ENCODE measurements at regions not wholly inside any gene's neighbourhood (a gene's known extent, or its start where the extent isn't known, plus 50 kb on each side); places are given as distances from the start of the nearest gene placed in this dataset.

- DNase-seq = no peak
Observed at GRCh38 chr4:1493540-1494287, 87.5 kb upstream of the NKX1-1 start.

DNA sequence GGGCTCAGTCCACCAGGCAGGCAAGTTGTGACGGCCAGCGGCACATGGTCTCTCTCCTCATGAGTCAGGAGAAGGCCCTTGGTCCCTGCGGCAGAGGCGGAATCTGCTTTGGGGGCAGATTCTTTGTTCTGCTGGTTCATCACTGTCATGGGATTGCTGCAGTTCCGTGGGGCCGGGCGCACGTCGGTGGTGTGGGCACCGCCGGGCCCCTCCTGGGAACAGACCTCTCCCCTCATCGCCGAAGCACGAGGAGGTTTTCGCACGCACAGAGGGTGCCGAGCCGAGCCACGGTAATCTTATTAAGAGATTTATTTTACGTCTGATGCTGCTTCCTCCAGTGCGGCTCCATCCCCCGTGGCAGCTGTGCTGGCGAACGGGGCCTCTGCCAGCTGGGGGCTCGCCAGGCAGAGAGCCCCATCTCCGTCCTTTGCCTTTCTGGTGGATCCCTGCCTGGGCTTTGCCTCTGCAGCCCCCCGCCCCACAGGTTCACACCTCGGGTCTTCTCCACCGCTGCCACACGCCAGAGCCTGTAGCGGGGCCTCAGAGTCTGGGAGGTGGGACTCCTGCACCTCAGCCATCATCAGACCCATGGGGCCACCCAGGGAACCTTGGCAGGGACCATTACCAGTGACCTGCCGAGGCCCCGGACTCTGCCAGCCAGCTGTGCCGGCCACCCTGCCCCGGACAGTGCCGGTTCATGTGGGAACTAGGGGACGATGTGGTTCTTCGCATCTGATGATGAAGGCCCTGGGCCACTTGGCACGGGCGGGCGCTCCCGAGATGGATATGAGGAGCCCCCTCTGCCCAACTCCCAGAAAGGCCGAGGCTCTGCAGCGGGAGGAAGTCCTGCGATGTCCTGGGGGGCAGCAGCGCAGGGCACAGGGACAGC, 86.7 kb upstream of the NKX1-1 start:
- no peak for DNase-seq

DNA sequence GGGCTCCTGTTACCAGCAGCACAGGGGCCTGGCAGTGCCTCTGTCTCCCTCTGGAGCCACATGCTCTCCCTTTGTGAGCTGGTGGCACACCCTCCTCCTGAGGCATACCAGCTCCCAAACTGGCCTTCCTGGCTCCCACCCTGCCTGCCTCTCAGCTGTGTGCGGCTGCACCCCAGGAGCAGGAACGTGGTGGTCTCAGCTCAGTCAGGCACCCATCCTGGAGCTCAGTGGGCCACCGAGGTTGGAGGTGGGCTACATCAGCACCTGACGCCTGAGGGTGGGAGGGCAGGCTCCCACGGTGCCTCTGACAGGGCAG, 85.9 kb upstream of the NKX1-1 start:
- no peak for DNase-seq

DNA sequence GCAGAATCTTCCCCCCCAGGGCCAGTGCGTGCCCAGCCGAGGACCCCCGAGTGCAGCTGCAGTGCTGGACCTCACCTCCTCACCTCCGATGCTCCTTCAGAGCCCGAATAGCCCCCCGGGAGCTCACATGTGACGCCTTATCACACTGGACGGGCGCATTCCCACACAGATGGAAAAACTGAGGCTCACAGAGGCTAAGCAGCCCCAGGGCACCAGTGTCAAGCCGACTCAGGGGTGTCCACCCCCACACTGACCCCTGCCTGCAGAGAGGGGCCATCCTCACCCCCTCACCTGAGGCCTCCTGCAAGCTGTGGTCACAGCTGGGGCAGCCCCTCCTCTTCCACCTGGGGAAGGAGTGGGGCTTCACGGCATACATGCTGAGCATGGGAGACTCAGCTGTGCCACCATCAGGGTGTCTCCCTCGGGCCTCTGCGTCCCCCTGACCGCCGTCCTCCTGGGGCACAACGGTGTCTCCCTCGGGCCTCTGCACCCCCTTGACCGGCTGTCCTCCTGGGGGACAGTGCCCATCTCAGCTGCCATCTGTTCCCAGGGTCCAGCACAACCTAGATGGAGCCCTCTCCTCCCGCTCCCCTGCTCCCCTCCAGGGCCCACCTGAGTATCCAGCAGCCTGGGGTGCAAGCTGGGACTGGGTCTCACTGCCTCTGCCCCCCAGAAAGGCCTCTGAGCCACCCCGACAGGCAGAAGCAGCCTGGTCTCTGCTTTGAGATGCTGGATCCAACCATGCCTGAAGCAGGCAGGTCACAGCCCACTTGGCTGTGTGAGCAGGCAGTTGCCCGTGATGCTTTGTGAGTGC, 85.3 kb upstream of the NKX1-1 start:
- no peak for DNase-seq

- DNase-seq = no peak
Observed at GRCh38 chr4:1490654-1491327, 84.5 kb upstream of the NKX1-1 start.

DNA sequence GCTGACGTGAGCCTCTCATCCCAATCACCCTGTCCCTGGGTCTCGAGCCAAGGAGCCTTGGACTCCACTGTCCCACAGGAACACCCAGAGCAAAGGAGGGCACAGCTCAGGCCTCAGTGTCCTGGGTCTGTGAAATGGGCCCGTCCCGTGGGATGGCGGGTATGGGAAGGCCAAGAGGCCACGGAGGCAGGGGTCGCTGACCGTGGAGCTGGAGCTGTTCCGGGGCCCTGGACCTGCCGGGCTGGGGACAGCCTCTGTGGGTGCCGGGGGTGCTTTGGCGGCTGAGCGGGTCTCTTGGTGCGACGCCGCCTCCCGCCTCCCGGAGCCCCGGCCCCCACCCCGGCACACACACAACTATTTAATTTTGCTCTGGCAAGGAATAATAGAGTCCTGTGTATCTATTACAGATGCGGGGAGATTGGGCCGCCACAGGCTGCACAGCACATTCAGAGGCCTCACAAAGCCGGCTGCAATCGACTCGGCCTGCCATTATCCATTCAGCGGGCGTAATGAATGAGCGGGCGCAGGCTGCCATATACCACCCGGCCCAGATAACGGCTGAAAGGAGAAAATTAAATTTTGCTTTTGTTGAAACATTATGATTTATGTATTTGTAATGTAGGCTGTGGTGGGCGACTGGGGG, 83.9 kb upstream of the NKX1-1 start:
- DNase-seq = no peak

GRCh38 chr4:1489639-1489995, 83.4 kb upstream of the NKX1-1 start:
- no peak for DNase-seq

GRCh38 chr4:1488831-1489638, 82.8 kb upstream of the NKX1-1 start:
- no peak for DNase-seq

DNA sequence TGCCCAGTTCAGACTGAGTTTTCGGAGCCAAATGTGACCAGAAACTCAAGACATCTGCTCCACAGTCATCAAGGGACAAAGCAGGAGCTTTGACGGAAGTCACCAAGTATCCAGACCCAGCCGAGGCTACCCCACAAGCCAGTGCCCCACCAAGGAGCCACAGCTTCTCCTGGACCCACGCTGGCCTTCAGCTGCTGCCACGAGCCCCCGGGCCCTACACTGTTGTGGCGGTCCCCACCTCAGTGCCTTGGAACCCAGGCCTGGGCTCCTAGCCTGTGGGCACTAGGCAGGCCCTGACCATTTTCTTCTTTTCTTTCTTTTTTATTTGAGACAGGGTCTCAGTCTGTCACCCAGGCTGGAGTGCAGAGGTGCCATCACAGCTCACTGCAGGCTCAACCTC, 82.1 kb upstream of the NKX1-1 start:
- no peak for DNase-seq

- DNase-seq = no peak
Observed at GRCh38 chr4:1487761-1488160, 81.5 kb upstream of the NKX1-1 start.

- DNase-seq = no peak
Observed at GRCh38 chr4:1487106-1487505, 80.9 kb upstream of the NKX1-1 start.

GRCh38 chr4:1485280-1485679, 79.0 kb upstream of the NKX1-1 start:
- no peak for DNase-seq

DNA sequence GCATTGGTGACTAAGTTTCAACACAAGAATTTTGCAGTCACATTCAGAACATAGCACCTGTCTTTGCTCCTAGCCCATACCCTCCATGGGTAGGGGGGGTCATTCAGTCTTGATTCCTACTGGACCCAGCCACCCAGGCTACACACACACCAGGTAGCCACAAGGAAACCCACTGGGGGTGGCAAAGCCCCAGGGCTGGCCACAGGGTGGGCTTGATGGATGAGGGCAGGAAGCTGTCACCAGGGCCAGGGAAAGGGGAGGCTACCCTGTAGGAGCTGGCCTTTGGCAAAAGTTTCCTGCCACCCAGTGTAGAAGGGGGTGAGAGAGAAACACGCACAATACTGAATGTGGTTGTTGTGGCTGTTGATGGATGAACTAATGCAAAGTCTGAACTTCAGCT, 74.5 kb upstream of the NKX1-1 start:
- DNase-seq = no peak

DNA sequence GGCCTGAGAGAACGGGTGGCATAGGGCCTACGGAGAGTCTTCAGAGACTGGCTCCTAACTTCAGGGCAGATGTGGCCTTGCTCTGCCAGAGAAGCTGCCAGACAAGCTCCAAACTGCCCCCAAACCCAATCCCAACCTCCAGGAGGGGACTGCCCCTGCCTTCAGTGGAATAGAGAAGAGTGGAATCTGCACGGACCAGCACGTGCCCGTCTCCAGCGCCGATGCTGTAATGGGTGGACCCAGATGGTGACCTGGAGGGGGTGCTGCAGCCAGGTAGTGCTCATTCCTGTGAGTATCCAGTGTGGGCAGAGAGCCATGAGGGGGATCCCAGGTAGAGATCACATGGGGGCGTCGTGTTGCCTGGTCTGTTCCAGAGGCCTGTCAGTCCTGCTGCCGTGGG, 73.2 kb upstream of the NKX1-1 start:
- no peak for DNase-seq

DNA sequence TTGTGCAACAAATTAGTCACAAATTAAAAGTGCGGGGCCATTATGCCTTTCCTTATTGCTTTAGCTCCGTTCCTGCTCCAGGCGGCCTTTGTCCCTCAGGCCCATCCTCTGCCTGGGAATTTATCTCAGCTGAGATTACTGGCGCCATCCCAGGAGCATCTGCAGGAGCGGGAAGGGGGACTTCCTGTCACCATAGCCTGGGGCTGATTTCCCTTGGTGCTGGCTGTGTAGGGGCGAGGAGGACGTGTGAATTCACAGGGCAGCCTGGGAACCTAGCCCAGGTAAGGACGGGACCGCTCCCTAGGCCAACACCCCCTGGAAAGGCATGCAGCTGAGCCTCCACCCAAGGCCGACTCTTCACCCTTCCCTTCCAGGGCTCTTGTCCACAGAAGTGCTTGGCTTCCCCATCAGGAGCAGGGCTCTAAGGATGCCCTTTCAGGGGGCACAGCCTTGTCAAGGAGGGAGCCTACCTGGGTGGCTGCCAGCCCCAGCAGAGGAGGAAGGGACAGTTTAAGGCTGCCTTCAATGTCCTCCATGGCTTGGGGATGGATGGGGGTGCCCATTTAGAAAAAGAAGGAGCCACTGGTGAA, 72.6 kb upstream of the NKX1-1 start:
- DNase-seq = peak; percentile 7

- no peak for DNase-seq
Observed at GRCh38 chr4:1477045-1477840, 71.0 kb upstream of the NKX1-1 start.

DNA sequence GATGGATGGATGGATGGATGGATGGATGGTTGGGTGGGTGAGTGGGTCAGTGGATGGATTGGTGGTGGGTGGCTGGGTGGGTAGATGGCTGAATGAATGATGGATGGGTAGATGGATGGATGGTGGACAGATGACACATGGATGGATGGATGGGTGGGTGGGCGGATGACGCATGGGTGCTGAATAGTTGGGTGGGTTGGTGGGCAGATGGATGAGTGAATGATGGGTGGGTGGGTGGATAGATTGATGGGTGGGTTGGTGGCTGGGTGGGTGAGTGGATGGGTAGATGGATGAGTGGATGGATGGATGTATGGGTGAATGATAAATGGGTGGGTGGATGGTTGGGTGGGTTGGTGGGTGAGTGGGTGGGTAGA, 69.9 kb upstream of the NKX1-1 start:
- no peak for DNase-seq

GRCh38 chr4:1475277-1476139, 69.3 kb upstream of the NKX1-1 start:
- DNase-seq = no peak
